ENCODE measurements at regions not wholly inside any gene's neighbourhood (a gene's known extent, or its start where the extent isn't known, plus 50 kb on each side); places are given as distances from the start of the nearest gene placed in this dataset.

GRCh38 chr13:73934771-73935170, 199.4 kb downstream of the KLF12 start:
- no peak for DNase-seq (ENCODE audit: low spot score)

- DNase-seq (ENCODE audit: low spot score): no peak
Measured at GRCh38 chr13:73934215-73934641, 200.0 kb downstream of the KLF12 start.

GRCh38 chr13:73933795-73934194, 200.4 kb downstream of the KLF12 start:
- DNase-seq (ENCODE audit: low spot score): no peak

GRCh38 chr13:73932091-73932490, 202.1 kb downstream of the KLF12 start:
- no peak for DNase-seq (ENCODE audit: low spot score)

GRCh38 chr13:73929287-73929932, 204.8 kb downstream of the KLF12 start:
- no peak for DNase-seq (ENCODE audit: low spot score)

GRCh38 chr13:73924607-73925006, 209.6 kb downstream of the KLF12 start:
- no peak for DNase-seq (ENCODE audit: low spot score)

- no peak for DNase-seq (ENCODE audit: low spot score)
Measured at GRCh38 chr13:73922493-73923393, 211.5 kb downstream of the KLF12 start.

- DNase-seq (ENCODE audit: low spot score): no peak
Measured at GRCh38 chr13:73918691-73919090, 215.5 kb downstream of the KLF12 start.

GRCh38 chr13:73913751-73914518, 220.3 kb downstream of the KLF12 start:
- DNase-seq (ENCODE audit: low spot score): no peak

GRCh38 chr13:73913079-73913740, 221.0 kb downstream of the KLF12 start:
- no peak for DNase-seq (ENCODE audit: low spot score)

- DNase-seq (ENCODE audit: low spot score): no peak
Measured at GRCh38 chr13:73911361-73911760, 222.8 kb downstream of the KLF12 start.

GRCh38 chr13:73910733-73911132, 223.5 kb downstream of the KLF12 start:
- DNase-seq (ENCODE audit: low spot score): no peak

- DNase-seq (ENCODE audit: low spot score): no peak
Measured at GRCh38 chr13:73908809-73909208, 225.4 kb downstream of the KLF12 start.

GRCh38 chr13:73904625-73905024, 229.6 kb downstream of the KLF12 start:
- DNase-seq (ENCODE audit: low spot score): no peak

GRCh38 chr13:73903561-73903960, 230.6 kb downstream of the KLF12 start:
- DNase-seq (ENCODE audit: low spot score): no peak

- no peak for DNase-seq (ENCODE audit: low spot score)
Measured at GRCh38 chr13:73902847-73903246, 231.4 kb downstream of the KLF12 start.

GRCh38 chr13:73902296-73902695, 231.9 kb downstream of the KLF12 start:
- no peak for DNase-seq (ENCODE audit: low spot score)

- DNase-seq (ENCODE audit: low spot score): no peak
Measured at GRCh38 chr13:73901324-73902068, 232.7 kb downstream of the KLF12 start.

GRCh38 chr13:73900591-73900990, 233.6 kb downstream of the KLF12 start:
- no peak for DNase-seq (ENCODE audit: low spot score)

GRCh38 chr13:73898899-73899298, 235.3 kb downstream of the KLF12 start:
- DNase-seq (ENCODE audit: low spot score): no peak

GRCh38 chr13:73898276-73898675, 235.9 kb downstream of the KLF12 start:
- DNase-seq (ENCODE audit: low spot score): no peak

All from SW480 (cell line).